SU-DHL-6 (cell line): ENCODE measurements at regions not wholly inside any gene's neighbourhood (a gene's known extent, or its start where the extent isn't known, plus 50 kb on each side); places are given as distances from the start of the nearest gene placed in this dataset.

ENCODE experiments used
- CTCF ChIP-seq: fragments of 200-600 bp; sonication (generic); IDR thresholded peaks from one replicate; pipeline ENCODE4 v1.5.1; 2017; ENCODE audit warnings: antibody characterized with exemption, mild to moderate bottlenecking, low read length, moderate library complexity; ENCODE audit not compliant: insufficient read depth, poor library complexity, severe bottlenecking
- EZH2phosphoT487 ChIP-seq: fragments of 200-600 bp; sonication (generic), shearing (Covaris generic); conservative IDR thresholded peaks from 2 replicates; pipeline ENCODE4 v1.6.1; 2018; ENCODE audit warnings: mild to moderate bottlenecking, antibody characterized with exemption, low read length, moderate library complexity, mixed read lengths

DNA sequence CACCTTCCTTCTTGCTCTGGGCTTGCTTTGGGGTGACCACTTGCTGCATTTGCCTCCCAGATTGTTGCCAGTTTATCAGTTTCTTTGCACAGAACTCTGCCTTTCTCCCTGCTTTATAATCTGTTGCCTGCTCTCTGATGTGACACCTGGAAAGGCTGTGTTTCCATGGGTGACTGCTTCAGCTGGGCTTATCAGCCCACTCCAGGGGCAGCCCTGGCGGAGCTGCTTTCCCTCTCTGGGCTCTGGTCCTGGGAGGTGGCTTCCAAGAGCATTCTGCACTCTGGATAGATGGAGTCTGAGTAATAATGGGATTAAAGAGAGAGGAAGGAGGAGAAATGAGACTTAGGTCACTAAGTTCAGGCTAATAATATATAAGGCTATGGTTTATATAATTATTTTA, 352.7 kb downstream of the TSN start:
- TF ChIP-seq CTCF, result no peak
- TF ChIP-seq EZH2phosphoT487, result no peak
